ENCODE measurements at regions not wholly inside any gene's neighbourhood (a gene's known extent, or its start where the extent isn't known, plus 50 kb on each side); places are given as distances from the start of the nearest gene placed in this dataset.

GRCh38 chr2:118430510-118431164, 342.4 kb downstream of the INSIG2 start:
- no peak overlapping the region for H3K4me3 ChIP-seq (ENCODE audit: low read depth, low read length, poor library complexity, severe bottlenecking)
- no peaks in the 10 kb centered on the region for H3K36me3 ChIP-seq (ENCODE audit: insufficient read depth, low read length)
- TF ChIP-seq CTCF (IDR thresholded peaks at IDR 0.05; ENCODE audit: low read length) (no peak), EZH2 (IDR thresholded peaks at IDR 0.05; ENCODE audit: borderline replicate concordance, low read length) (no peak)
- no peak overlapping the region for H3K4me2 ChIP-seq (ENCODE audit: low read length)
- H3K4me1 ChIP-seq (ENCODE audit: insufficient read depth, low read length, severe bottlenecking) = no peaks in the 10 kb centered on the region
- H3K27ac ChIP-seq (ENCODE audit: low read depth, low read length, poor library complexity, severe bottlenecking) = no peak overlapping the region
- no peak overlapping the region for H3K9ac ChIP-seq (ENCODE audit: low read length)
- H3K9me3 ChIP-seq (ENCODE audit: low read length) = no peaks in the 10 kb centered on the region
- no peaks in the 10 kb centered on the region for H3K27me3 ChIP-seq (ENCODE audit: insufficient read depth, low read length)
- no peaks in the 10 kb centered on the region for H3F3A ChIP-seq (ENCODE audit: insufficient read depth, low read length)
- H2AFZ ChIP-seq (ENCODE audit: low read length) = no peak overlapping the region
- no peaks in the 10 kb centered on the region for H3K79me2 ChIP-seq (ENCODE audit: insufficient read depth, low read length)
- H4K20me1 ChIP-seq (ENCODE audit: insufficient read depth, low read length) = no peaks in the 10 kb centered on the region
- H3K9me2 ChIP-seq (ENCODE audit: low read depth, low read length) = no peaks in the 10 kb centered on the region

GRCh38 chr2:118425191-118425590, 336.9 kb downstream of the INSIG2 start:
- no peak overlapping the region for H2AFZ ChIP-seq (ENCODE audit: low read length)
- no peak overlapping the region for H3K27ac ChIP-seq (ENCODE audit: low read depth, low read length, poor library complexity, severe bottlenecking)
- H3F3A ChIP-seq (ENCODE audit: insufficient read depth, low read length) = no peaks in the 10 kb centered on the region
- TF ChIP-seq CTCF (IDR thresholded peaks at IDR 0.05; ENCODE audit: low read length) = no peak
- no peak for TF ChIP-seq EZH2 (IDR thresholded peaks at IDR 0.05; ENCODE audit: borderline replicate concordance, low read length)
- H3K9me3 ChIP-seq (ENCODE audit: low read length) = no peaks in the 10 kb centered on the region
- H3K9ac ChIP-seq (ENCODE audit: low read length) = no peak overlapping the region
- H3K79me2 ChIP-seq (ENCODE audit: insufficient read depth, low read length) = no peaks in the 10 kb centered on the region
- no peak overlapping the region for H3K4me2 ChIP-seq (ENCODE audit: low read length)
- H3K27me3 ChIP-seq (ENCODE audit: insufficient read depth, low read length) = no peaks in the 10 kb centered on the region
- no peaks in the 10 kb centered on the region for H3K36me3 ChIP-seq (ENCODE audit: insufficient read depth, low read length)
- H4K20me1 ChIP-seq (ENCODE audit: insufficient read depth, low read length) = no peaks in the 10 kb centered on the region
- no peaks in the 10 kb centered on the region for H3K9me2 ChIP-seq (ENCODE audit: low read depth, low read length)
- H3K4me1 ChIP-seq (ENCODE audit: insufficient read depth, low read length, severe bottlenecking) = no peaks in the 10 kb centered on the region
- no peak overlapping the region for H3K4me3 ChIP-seq (ENCODE audit: low read depth, low read length, poor library complexity, severe bottlenecking)

- Histone ChIP-seq H3K4me2 (ENCODE audit: low read length) (no peak overlapping the region), H4K20me1 (ENCODE audit: insufficient read depth, low read length) (no peaks in the 10 kb centered on the region), H3K27me3 (ENCODE audit: insufficient read depth, low read length) (no peaks in the 10 kb centered on the region), H3K79me2 (ENCODE audit: insufficient read depth, low read length) (no peaks in the 10 kb centered on the region), H3K9ac (ENCODE audit: low read length) (no peak overlapping the region), H3F3A (ENCODE audit: insufficient read depth, low read length) (no peaks in the 10 kb centered on the region), H3K9me3 (ENCODE audit: low read length) (no peaks in the 10 kb centered on the region), H2AFZ (ENCODE audit: low read length) (no peak overlapping the region), H3K27ac (ENCODE audit: low read depth, low read length, poor library complexity, severe bottlenecking) (no peak overlapping the region), H3K4me1 (ENCODE audit: insufficient read depth, low read length, severe bottlenecking) (no peaks in the 10 kb centered on the region), H3K36me3 (ENCODE audit: insufficient read depth, low read length) (no peaks in the 10 kb centered on the region), H3K4me3 (ENCODE audit: low read depth, low read length, poor library complexity, severe bottlenecking) (no peak overlapping the region), H3K9me2 (ENCODE audit: low read depth, low read length) (no peaks in the 10 kb centered on the region)
- no peak for TF ChIP-seq CTCF (IDR thresholded peaks at IDR 0.05; ENCODE audit: low read length)
- TF ChIP-seq EZH2 (IDR thresholded peaks at IDR 0.05; ENCODE audit: borderline replicate concordance, low read length) = no peak
Observed at GRCh38 chr2:118423776-118424175, 335.5 kb downstream of the INSIG2 start.
